ENCODE measurements at regions not wholly inside any gene's neighbourhood (a gene's known extent, or its start where the extent isn't known, plus 50 kb on each side); places are given as distances from the start of the nearest gene placed in this dataset.
"Not testable (repeated sequence)": the region's sequence is repeated elsewhere in the genome, so short reads cannot be mapped to it uniquely, and the experiment has no call there.

DNA sequence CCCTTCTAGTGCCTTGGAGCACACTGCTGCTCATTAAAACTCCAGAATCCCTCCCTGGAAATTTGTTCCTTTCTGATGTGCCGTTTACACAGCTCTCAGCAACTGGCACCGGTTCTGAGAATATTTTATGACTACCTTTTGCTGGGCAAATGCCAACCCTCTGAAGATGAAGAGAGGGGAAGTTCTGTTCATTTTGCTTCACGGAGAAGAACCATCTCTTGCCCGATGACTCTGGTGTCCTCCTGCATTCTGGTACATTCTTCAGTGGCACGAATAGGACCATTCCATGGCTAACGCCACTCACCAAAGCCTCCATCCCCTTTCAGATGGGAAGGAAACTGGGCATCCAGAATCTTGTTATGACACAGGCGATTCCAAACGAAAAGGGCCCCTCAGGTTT is 96.2 kb upstream of the SIM2 start:
- no peak for DNase-seq

GRCh38 chr21:36603221-36603620 is 95.7 kb upstream of the SIM2 start:
- no peak for DNase-seq

- no peak for DNase-seq
Measured at GRCh38 chr21:36605426-36605825, 93.5 kb upstream of the SIM2 start.

- DNase-seq = no peak
Measured at GRCh38 chr21:36606287-36606982, 92.5 kb upstream of the SIM2 start.

- no peak for DNase-seq
Measured at GRCh38 chr21:36606983-36607325, 92.0 kb upstream of the SIM2 start.

DNA sequence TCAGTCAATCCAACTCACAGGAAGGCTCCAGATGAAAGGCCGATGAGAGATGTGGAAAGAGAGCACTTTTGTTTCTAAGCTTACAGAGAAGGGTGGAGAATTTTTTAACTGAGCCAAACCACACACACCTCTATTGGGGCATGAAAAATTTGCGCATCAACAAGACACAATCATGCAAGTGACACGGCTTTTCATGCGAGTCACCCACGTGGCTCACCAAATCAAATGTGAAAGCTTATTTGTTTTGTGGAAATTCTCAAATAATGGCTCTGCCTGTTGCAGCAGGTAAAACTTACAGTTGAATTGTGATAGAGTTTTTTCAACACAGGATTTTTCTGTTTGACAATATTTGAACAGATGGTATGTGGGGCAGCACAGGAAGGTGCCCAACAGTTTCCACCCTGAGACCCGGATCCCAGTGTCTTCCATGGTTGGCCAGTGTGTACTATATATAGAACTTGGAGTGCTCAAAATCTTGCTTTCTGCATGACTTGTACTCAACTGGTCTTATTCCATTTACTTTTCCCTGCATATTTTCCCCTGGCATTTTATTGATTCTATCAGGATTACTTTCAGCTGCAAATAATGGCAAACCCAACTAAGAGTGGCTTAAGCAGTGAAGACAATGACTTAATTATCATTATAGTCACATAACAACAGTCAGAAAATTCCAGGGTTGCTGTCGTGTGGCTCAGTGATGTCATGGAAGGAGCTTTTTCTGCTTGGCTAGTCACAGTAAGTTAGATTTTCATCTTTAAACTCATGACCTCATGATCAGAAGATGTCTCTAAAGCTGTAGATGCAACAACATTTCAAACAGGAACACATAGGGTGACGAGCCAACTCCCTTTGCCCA is 90.6 kb upstream of the SIM2 start:
- no peak for DNase-seq

GRCh38 chr21:36608897-36609225 is 90.1 kb upstream of the SIM2 start:
- DNase-seq = no peak

DNA sequence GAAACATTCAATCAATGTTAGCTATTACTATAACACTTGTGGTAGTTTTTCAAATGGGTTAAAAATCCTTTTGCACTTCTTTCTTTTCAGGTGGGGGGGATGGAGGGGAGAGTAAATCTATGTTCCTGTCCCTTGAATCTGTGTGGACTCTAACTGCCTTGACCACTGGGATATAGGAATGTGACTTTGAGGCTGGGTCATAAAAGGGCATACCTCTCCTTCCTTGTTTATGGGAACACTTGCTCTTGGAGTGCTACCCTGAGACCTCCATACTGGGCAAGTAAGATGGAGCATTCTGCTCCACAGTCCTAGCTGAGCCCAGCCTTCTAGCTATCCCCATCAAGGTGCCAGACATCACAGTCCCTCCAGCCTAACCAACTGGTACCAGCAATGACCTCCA is 89.3 kb upstream of the SIM2 start:
- no peak for DNase-seq

GRCh38 chr21:36610201-36610600 is 88.7 kb upstream of the SIM2 start:
- no peak for DNase-seq

GRCh38 chr21:36610935-36611334 is 88.0 kb upstream of the SIM2 start:
- DNase-seq = no peak

GRCh38 chr21:36611379-36611778 is 87.5 kb upstream of the SIM2 start:
- DNase-seq = no peak

DNA sequence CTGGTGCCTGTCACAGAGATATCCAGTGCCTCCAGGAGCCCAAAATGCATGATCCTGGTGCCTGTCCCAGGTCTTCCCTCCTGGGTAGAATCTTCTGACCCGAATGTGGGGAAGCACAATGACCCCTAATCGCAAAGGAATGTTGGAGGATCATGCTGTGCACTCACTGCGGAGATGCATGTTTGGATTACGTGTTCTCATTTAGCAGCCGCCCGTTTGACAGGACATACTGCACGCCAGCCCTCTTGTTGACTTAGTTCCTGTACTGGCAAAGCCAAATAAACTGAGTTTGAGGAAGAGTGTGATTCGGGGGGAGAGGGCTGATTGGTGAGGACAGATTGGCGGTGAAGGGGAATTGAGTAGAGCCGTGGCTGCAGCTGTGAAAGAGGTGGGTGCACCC is 85.9 kb upstream of the SIM2 start:
- DNase-seq = no peak

- no peak for DNase-seq
Measured at GRCh38 chr21:36613554-36613953, 85.4 kb upstream of the SIM2 start.

- no peak for DNase-seq
Measured at GRCh38 chr21:36615274-36615964, 83.5 kb upstream of the SIM2 start.

GRCh38 chr21:36616773-36617172 is 82.1 kb upstream of the SIM2 start:
- DNase-seq = not testable (repeated sequence)

- DNase-seq = not testable (repeated sequence)
Measured at GRCh38 chr21:36621794-36622193, 77.1 kb upstream of the SIM2 start.

DNA sequence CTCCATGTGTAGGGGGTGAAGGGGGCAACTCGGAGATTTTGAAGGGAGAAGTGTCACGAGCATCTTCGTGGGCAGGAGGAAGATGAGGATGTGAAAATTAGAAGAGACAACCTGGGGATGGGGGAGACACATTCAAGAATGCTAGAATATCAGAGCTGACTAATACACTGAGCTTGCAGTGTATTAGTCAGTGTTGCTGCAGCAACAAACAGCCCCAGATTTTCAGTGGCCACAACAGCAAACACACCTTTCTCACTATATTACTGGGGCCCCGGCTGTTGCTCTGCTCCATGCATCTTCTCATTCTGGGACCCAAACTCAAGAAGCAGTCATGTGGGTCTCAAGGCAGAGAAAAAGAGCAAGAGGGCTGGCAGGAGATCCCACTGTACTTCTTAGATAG is 74.8 kb upstream of the SIM2 start:
- no peak for DNase-seq

DNA sequence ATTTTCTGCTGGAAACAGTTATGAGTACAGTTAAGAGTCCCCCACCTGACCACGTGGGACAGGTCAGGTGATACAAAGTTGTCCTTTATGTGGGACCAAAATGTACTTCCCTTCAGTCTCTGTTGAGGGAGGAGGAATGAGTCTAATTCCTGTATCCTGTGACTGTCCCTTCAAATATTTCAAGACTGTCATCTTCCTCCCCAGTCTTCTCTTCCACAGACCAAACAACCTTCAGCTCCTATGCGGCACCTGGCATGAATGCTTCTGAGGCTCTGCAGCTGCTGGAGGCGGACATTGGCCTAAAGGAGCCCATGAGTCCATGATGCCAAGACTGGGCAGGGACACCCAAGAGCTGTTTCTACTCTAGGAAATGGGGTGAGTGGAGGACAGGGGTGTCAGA is 72.1 kb upstream of the SIM2 start:
- DNase-seq = no peak

DNA sequence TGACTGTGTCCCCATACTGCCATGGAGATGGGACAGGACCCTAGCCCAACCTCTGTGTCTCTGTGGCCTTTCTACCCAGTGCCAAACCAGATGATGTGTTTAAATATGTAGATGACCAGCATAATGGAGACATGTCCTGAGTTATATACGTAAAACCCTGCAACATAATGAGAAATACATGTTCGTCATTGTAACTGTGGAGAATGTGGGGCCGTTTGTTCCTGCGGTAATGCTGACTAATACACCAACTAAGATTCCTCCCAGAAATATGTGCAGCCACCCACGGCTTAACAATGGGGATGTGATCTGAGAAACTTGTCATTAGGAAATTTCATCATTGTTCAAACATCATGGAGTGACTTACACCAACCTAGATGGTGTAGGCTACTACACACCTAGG is 71.7 kb upstream of the SIM2 start:
- no peak for DNase-seq

- no peak for DNase-seq
Measured at GRCh38 chr21:36628106-36628505, 70.8 kb upstream of the SIM2 start.

- no peak for DNase-seq
Measured at GRCh38 chr21:36628761-36629460, 70.0 kb upstream of the SIM2 start.

DNA sequence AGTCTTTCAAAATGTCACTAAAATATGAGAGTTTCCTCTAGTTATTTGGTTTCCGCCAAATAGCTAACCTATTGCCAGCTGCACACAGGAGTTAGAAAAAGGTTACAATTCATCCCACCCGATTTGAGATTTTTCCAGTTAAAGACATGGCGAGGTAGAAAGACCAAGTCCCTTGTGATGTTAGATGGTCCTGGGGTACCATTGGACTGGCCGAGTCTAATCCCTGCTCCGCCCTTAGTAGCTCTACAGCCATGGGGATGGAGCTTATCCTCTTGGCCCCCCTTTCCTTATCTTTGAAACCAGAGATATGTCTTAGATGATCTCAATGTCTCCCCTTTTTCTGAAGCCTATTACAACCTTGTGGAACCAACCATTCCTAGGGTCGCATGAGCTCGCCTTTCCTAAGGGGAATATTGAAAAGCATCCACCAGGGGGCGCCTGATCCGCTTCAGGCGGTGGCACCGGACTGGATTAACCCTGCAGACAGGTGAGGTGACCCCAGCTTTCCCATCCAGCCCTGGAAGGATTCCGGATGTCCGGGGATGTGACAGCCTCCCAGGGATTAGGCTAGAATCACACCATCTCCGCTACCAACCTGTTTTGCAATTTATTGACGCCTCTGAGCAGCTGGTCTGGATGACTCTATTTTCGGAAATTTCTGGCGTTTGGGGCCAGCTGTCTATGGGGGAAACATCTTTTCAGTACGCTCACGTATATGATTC is 68.3 kb upstream of the SIM2 start:
- no peak for DNase-seq

GRCh38 chr21:36636016-36636415 is 62.9 kb upstream of the SIM2 start:
- DNase-seq = no peak
